Left hindlimb (tissue), 1 donor: ENCODE measurements at regions not wholly inside any gene's neighbourhood (a gene's known extent, or its start where the extent isn't known, plus 50 kb on each side); places are given as distances from the start of the nearest gene placed in this dataset.
"Not testable (repeated sequence)": the region's sequence is repeated elsewhere in the genome, so short reads cannot be mapped to it uniquely, and the experiment has no call there.

Experiments
- DNase-seq: peaks from one replicate; pipeline ENCODE4 v3.0.0-alpha.2; 2018

- DNase-seq: no peak
Observed at GRCh38 chr21:27388825-27389224, 421.9 kb upstream of the ADAMTS5 start.

GRCh38 chr21:27382404-27382803 lies 415.5 kb upstream of the ADAMTS5 start:
- no peak for DNase-seq

GRCh38 chr21:27380303-27380702 lies 413.4 kb upstream of the ADAMTS5 start:
- DNase-seq: no peak

- no peak for DNase-seq
Observed at GRCh38 chr21:27379354-27379753, 412.5 kb upstream of the ADAMTS5 start.

- no peak for DNase-seq
Observed at GRCh38 chr21:27372381-27372780, 405.5 kb upstream of the ADAMTS5 start.

- no peak for DNase-seq
Observed at GRCh38 chr21:27371975-27372331, 405.1 kb upstream of the ADAMTS5 start.

- DNase-seq: no peak
Observed at GRCh38 chr21:27371115-27371974, 404.5 kb upstream of the ADAMTS5 start.

- no peak for DNase-seq
Observed at GRCh38 chr21:27369978-27370571, 403.2 kb upstream of the ADAMTS5 start.

GRCh38 chr21:27369234-27369633 lies 402.3 kb upstream of the ADAMTS5 start:
- no peak for DNase-seq

- DNase-seq: no peak
Observed at GRCh38 chr21:27366646-27367235, 399.9 kb upstream of the ADAMTS5 start.

- no peak for DNase-seq
Observed at GRCh38 chr21:27366036-27366435, 399.1 kb upstream of the ADAMTS5 start.

- DNase-seq: no peak
Observed at GRCh38 chr21:27365394-27365793, 398.5 kb upstream of the ADAMTS5 start.

- DNase-seq: no peak
Observed at GRCh38 chr21:27363719-27364477, 397.0 kb upstream of the ADAMTS5 start.

GRCh38 chr21:27362249-27362648 lies 395.4 kb upstream of the ADAMTS5 start:
- DNase-seq: no peak

GRCh38 chr21:27359141-27359540 lies 392.3 kb upstream of the ADAMTS5 start:
- no peak for DNase-seq

- no peak for DNase-seq
Observed at GRCh38 chr21:27352885-27353284, 386.0 kb upstream of the ADAMTS5 start.

- DNase-seq: no peak
Observed at GRCh38 chr21:27346041-27346448, 379.2 kb upstream of the ADAMTS5 start.

- DNase-seq: no peak
Observed at GRCh38 chr21:27339902-27340301, 373.0 kb upstream of the ADAMTS5 start.

- not testable (repeated sequence) for DNase-seq
Observed at GRCh38 chr21:27338007-27338406, 371.1 kb upstream of the ADAMTS5 start.

- no peak for DNase-seq
Observed at GRCh38 chr21:27333096-27333495, 366.2 kb upstream of the ADAMTS5 start.

- DNase-seq: no peak
Observed at GRCh38 chr21:27329255-27329851, 362.5 kb upstream of the ADAMTS5 start.

GRCh38 chr21:27326301-27326700 lies 359.4 kb upstream of the ADAMTS5 start:
- DNase-seq: no peak

GRCh38 chr21:27323331-27323730 lies 356.4 kb upstream of the ADAMTS5 start:
- no peak for DNase-seq
